ENCODE measurements at regions not wholly inside any gene's neighbourhood (a gene's known extent, or its start where the extent isn't known, plus 50 kb on each side); places are given as distances from the start of the nearest gene placed in this dataset.

GRCh38 chr7:35415411-35415822 is 161.5 kb upstream of the TBX20 start:
- TF ChIP-seq TCF4 (CRISPR knock-in tag; IDR thresholded peaks at IDR 0.05; ENCODE audit: borderline replicate concordance) (no peak), CSRNP3 (CRISPR knock-in tag; IDR thresholded peaks at IDR 0.05) (no peak), ZNF70 (CRISPR knock-in tag; IDR thresholded peaks at IDR 0.05) (no peak), RARB (CRISPR knock-in tag; IDR thresholded peaks at IDR 0.05) (no peak), BACH2 (CRISPR knock-in tag; IDR thresholded peaks at IDR 0.05; ENCODE audit: borderline replicate concordance) (no peak), SNAI2 (CRISPR knock-in tag; IDR thresholded peaks at IDR 0.05) (no peak), CREB5 (CRISPR knock-in tag; IDR thresholded peaks at IDR 0.05; ENCODE audit: low read depth) (no peak), ZFP3 (CRISPR knock-in tag; IDR thresholded peaks at IDR 0.05) (no peak), TOX (CRISPR knock-in tag; IDR thresholded peaks at IDR 0.05; ENCODE audit: borderline replicate concordance) (no peak), CSDC2 (CRISPR knock-in tag; IDR thresholded peaks at IDR 0.05) (no peak), PPARA (CRISPR knock-in tag; IDR thresholded peaks at IDR 0.05; ENCODE audit: borderline replicate concordance) (no peak), TSHZ2 (CRISPR knock-in tag; IDR thresholded peaks at IDR 0.05) (no peak), PATZ1 (CRISPR knock-in tag; IDR thresholded peaks at IDR 0.05; ENCODE audit: borderline replicate concordance) (no peak), OSR1 (CRISPR knock-in tag; IDR thresholded peaks at IDR 0.05) (no peak), ISL1 (CRISPR knock-in tag; IDR thresholded peaks at IDR 0.05) (no peak), ZNF8 (CRISPR knock-in tag; IDR thresholded peaks at IDR 0.05) (no peak), ZFP30 (CRISPR knock-in tag; IDR thresholded peaks at IDR 0.05) (no peak), GLIS3 (CRISPR knock-in tag; IDR thresholded peaks at IDR 0.05) (no peak)
- no peak for ATAC-seq

- no peak for TF ChIP-seq CREB5 (CRISPR knock-in tag; IDR thresholded peaks at IDR 0.05; ENCODE audit: low read depth)
- no peak for TF ChIP-seq PPARA (CRISPR knock-in tag; IDR thresholded peaks at IDR 0.05; ENCODE audit: borderline replicate concordance)
- TF ChIP-seq ISL1 (CRISPR knock-in tag; IDR thresholded peaks at IDR 0.05): no peak
- TF ChIP-seq SNAI2 (CRISPR knock-in tag; IDR thresholded peaks at IDR 0.05): no peak
- no peak for TF ChIP-seq TSHZ2 (CRISPR knock-in tag; IDR thresholded peaks at IDR 0.05)
- no peak for TF ChIP-seq ZNF565 (CRISPR knock-in tag; conservative IDR thresholded peaks at IDR 0.05; ENCODE audit: low read depth)
- no peak for TF ChIP-seq RARB (CRISPR knock-in tag; IDR thresholded peaks at IDR 0.05)
- TF ChIP-seq CSDC2 (CRISPR knock-in tag; IDR thresholded peaks at IDR 0.05): no peak
- TF ChIP-seq ARNTL (CRISPR knock-in tag; IDR thresholded peaks at IDR 0.05; ENCODE audit: borderline replicate concordance, low read depth): no peak
- TF ChIP-seq PATZ1 (CRISPR knock-in tag; IDR thresholded peaks at IDR 0.05; ENCODE audit: borderline replicate concordance): no peak
- TF ChIP-seq ZNF8 (CRISPR knock-in tag; IDR thresholded peaks at IDR 0.05): no peak
These were observed 157.4 kb upstream of the TBX20 start for GRCh38 chr7:35411331-35411730.

More at GRCh38 chr7:35411331-35411730, 157.4 kb upstream of the TBX20 start:
- no peak for ATAC-seq
